Esophagus squamous epithelium (tissue), 4 donors: ENCODE measurements at regions not wholly inside any gene's neighbourhood (a gene's known extent, or its start where the extent isn't known, plus 50 kb on each side); places are given as distances from the start of the nearest gene placed in this dataset.

ENCODE experiments used
- CTCF ChIP-seq, 6 experiments: fragments of 450-650 bp in 4 of 6; fragments of 200-600 bp in 2 of 6; sonication (generic) in 2 of 6; IDR thresholded peaks; one replicate each; pipeline ENCODE4 v1.5.1; 2016 to 2019; ENCODE audit warnings: antibody characterized with exemption in 6 of 6, mild to moderate bottlenecking in 4 of 6, moderate library complexity in 4 of 6
- POLR2A ChIP-seq, 4 donors: fragments of 450-650 bp; IDR thresholded peaks; one replicate each; pipeline ENCODE4 v1.6.1; 2017; ENCODE audit warnings: antibody characterized with exemption in 4 of 4, mild to moderate bottlenecking in 4 of 4, moderate library complexity in 3 of 4

DNA sequence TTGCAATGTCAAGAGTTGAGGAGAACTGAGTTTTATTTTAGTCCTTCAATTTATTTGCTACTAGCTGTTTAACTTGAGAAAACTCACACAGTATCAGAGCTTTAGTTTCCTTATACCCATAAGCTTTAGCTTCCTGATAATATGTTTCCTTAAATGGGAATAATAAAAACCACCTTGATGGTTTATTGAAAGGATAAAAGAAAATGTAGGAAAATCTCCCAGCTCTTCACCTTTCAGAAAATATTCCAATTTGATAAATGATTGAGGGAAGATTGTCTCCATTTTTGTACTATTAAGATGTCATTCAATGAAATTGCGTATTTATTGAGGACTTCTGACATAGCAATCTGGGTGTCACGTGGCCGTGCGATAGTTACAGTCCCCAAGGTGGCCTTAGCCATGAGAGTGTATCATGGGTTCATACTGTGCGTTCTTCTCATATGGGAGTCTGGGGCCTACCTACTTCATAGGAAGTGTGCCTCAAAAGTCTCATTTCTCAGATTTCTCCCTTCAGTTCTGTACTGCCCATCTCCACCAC, 296.3 kb upstream of the BMP2 start:
- TF ChIP-seq CTCF (IDR thresholded peaks at IDR 0.05) (no peak), POLR2A (IDR thresholded peaks at IDR 0.05) (no peak)
